GM23338 (cell line): ENCODE measurements at regions not wholly inside any gene's neighbourhood (a gene's known extent, or its start where the extent isn't known, plus 50 kb on each side); places are given as distances from the start of the nearest gene placed in this dataset.

Experiments used
- ATAC-seq: fragments of 200-7000 bp; cut with Tn5 transposase; 3 replicates; pipeline ENCODE4 v1.9.1; 2020
- DNase-seq: peaks from one replicate; pipeline ENCODE4 v3.0.0-alpha.2; 2015; ENCODE audit warnings: low spot score
- H2AFZ ChIP-seq: fragments of 200-600 bp; sonication (generic); 2 replicates; pipeline ENCODE4 v1.8.0; 2016; ENCODE audit warnings: antibody characterized with exemption, mild to moderate bottlenecking, moderate library complexity
- H3F3A ChIP-seq: fragments of 200-600 bp; sonication (generic); replicated peaks from 2 replicates; pipeline ENCODE4 v1.8.0; 2017; ENCODE audit warnings: antibody characterized with exemption, mixed run types, low read depth
- H3K27ac ChIP-seq: fragments of 200-600 bp; sonication (generic); 2 replicates; pipeline ENCODE4 v1.6.1; 2016; ENCODE audit warnings: low read depth
- H3K27me3 ChIP-seq: fragments of 200-600 bp; sonication (generic); 2 replicates; pipeline ENCODE4 v1.8.0; 2016; ENCODE audit warnings: mild to moderate bottlenecking, mixed run types, moderate library complexity; ENCODE audit not compliant: insufficient read depth
- H3K36me3 ChIP-seq: fragments of 200-600 bp; sonication (generic); 2 replicates; pipeline ENCODE4 v1.8.0; 2016; ENCODE audit warnings: mild to moderate bottlenecking; ENCODE audit not compliant: insufficient read depth
- H3K4me1 ChIP-seq: fragments of 200-600 bp; sonication (generic); 2 replicates; pipeline ENCODE4 v1.8.0; 2016; ENCODE audit warnings: mild to moderate bottlenecking, moderate library complexity; ENCODE audit not compliant: insufficient read depth
- H3K4me2 ChIP-seq: fragments of 200-600 bp; sonication (generic); 2 replicates; pipeline ENCODE4 v1.7.1; 2017; ENCODE audit warnings: mixed run types
- H3K4me3 ChIP-seq: fragments of 200-600 bp; sonication (generic); 2 replicates; pipeline ENCODE4 v1.6.1; 2016; ENCODE audit warnings: mixed run types
- H3K79me2 ChIP-seq: fragments of 200-600 bp; sonication (generic); replicated peaks from 2 replicates; pipeline ENCODE4 v1.8.0; 2017; ENCODE audit warnings: mild to moderate bottlenecking; ENCODE audit not compliant: insufficient read depth
- H3K9me2 ChIP-seq: fragments of 200-600 bp; sonication (generic); 2 replicates; pipeline ENCODE4 v1.8.0; 2017; ENCODE audit not compliant: insufficient read depth
- H4K20me1 ChIP-seq: fragments of 200-600 bp; sonication (generic); replicated peaks from 2 replicates; pipeline ENCODE4 v1.8.0; 2017; ENCODE audit warnings: mild to moderate bottlenecking; ENCODE audit not compliant: insufficient read depth
- H3K27ac Mint-ChIP-seq: 2 replicates; pipeline ENCODE4 v1.8.0; 2020; ENCODE audit warnings: inconsistent platforms, mild to moderate bottlenecking, moderate library complexity, mixed read lengths
- H3K27me3 Mint-ChIP-seq: 3 replicates; pipeline ENCODE4 v1.8.0; 2022; ENCODE audit warnings: low read depth, mild to moderate bottlenecking, moderate library complexity, mixed read lengths, inconsistent platforms; ENCODE audit not compliant: insufficient read depth, poor library complexity
- H3K36me3 Mint-ChIP-seq: 3 replicates; pipeline ENCODE4 v1.8.0; 2021; ENCODE audit warnings: low read depth, mild to moderate bottlenecking, inconsistent platforms, moderate library complexity, mixed read lengths
- H3K4me1 Mint-ChIP-seq: 3 replicates; pipeline ENCODE4 v1.8.0; 2020; ENCODE audit warnings: mild to moderate bottlenecking, inconsistent platforms, mixed read lengths
- H3K4me3 Mint-ChIP-seq: 3 replicates; pipeline ENCODE4 v1.8.0; 2021; ENCODE audit warnings: moderate library complexity, mild to moderate bottlenecking, inconsistent platforms, mixed read lengths
- H3K9me3 Mint-ChIP-seq: 3 replicates; pipeline ENCODE4 v1.8.0; 2020; ENCODE audit warnings: moderate library complexity, mild to moderate bottlenecking, inconsistent platforms, mixed read lengths
- CREB1 ChIP-seq: fragments of 250-450 bp; sonication (Bioruptor Pico); IDR thresholded peaks from 2 replicates; pipeline ENCODE4 v1.5.0; 2020; ENCODE audit warnings: low read depth, mild to moderate bottlenecking, moderate library complexity
- EZH2 ChIP-seq: fragments of 200-600 bp; sonication (generic); IDR thresholded peaks from one replicate; pipeline ENCODE4 v1.8.0; 2017; ENCODE audit warnings: antibody characterized with exemption, mild to moderate bottlenecking, low read depth; ENCODE audit not compliant: unreplicated experiment
- EZH2phosphoT487 ChIP-seq: fragments of 200-600 bp; sonication (generic); IDR thresholded peaks from one replicate; pipeline ENCODE4 v1.8.1; 2018; ENCODE audit warnings: antibody characterized with exemption; ENCODE audit not compliant: unreplicated experiment
- JUNB ChIP-seq: IDR thresholded peaks from one replicate; pipeline ENCODE4 v1.6.1; 2016; ENCODE audit warnings: antibody characterized with exemption; ENCODE audit not compliant: unreplicated experiment
- NANOG ChIP-seq: IDR thresholded peaks from 2 replicates; pipeline ENCODE4 v1.6.1; 2016; ENCODE audit warnings: antibody characterized with exemption, borderline replicate concordance
- POLR2AphosphoS5 ChIP-seq: IDR thresholded peaks from 2 replicates; pipeline ENCODE4 v1.6.1; 2016; ENCODE audit warnings: antibody characterized with exemption, low read depth
- STAT1 ChIP-seq: IDR thresholded peaks from one replicate; pipeline ENCODE4 v1.6.1; 2016; ENCODE audit warnings: antibody characterized with exemption; ENCODE audit not compliant: unreplicated experiment
- ZNF114 ChIP-seq: fragments of 250-450 bp; sonication (Bioruptor Pico); IDR thresholded peaks from 2 replicates; pipeline ENCODE4 v1.5.0; 2020; ENCODE audit warnings: mild to moderate bottlenecking, moderate library complexity
- ZNF331 ChIP-seq: fragments of 250-450 bp; sonication (Bioruptor Pico); IDR thresholded peaks from 2 replicates; pipeline ENCODE4 v1.5.0; 2020; ENCODE audit warnings: low read depth, mild to moderate bottlenecking, moderate library complexity
- TF ChIP-seq, protein P1 (sequence below): IDR thresholded peaks from 2 replicates; pipeline ENCODE4 v1.6.1; 2016; ENCODE audit warnings: antibody characterized with exemption
- TF ChIP-seq, protein P2 (sequence below): IDR thresholded peaks from one replicate; pipeline ENCODE4 v1.6.1; 2018; ENCODE audit warnings: antibody characterized with exemption; ENCODE audit not compliant: unreplicated experiment
- TF ChIP-seq, protein P3 (sequence below), 2 experiments: fragments of 200-600 bp in 1 of 2; sonication (generic) in 1 of 2; conservative IDR thresholded peaks; 2 replicates each; pipeline versions ENCODE4 v1.5.1 to v1.6.1; 2016 to 2017; ENCODE audit warnings: antibody characterized with exemption in 2 of 2, low read depth in 2 of 2, mild to moderate bottlenecking in 2 of 2, moderate library complexity in 1 of 2
- TF ChIP-seq, protein P4 (sequence below): fragments of 250-450 bp; sonication (Bioruptor Pico); IDR thresholded peaks from 2 replicates; pipeline ENCODE4 v1.5.0; 2020; ENCODE audit warnings: mild to moderate bottlenecking, moderate library complexity

DNA sequence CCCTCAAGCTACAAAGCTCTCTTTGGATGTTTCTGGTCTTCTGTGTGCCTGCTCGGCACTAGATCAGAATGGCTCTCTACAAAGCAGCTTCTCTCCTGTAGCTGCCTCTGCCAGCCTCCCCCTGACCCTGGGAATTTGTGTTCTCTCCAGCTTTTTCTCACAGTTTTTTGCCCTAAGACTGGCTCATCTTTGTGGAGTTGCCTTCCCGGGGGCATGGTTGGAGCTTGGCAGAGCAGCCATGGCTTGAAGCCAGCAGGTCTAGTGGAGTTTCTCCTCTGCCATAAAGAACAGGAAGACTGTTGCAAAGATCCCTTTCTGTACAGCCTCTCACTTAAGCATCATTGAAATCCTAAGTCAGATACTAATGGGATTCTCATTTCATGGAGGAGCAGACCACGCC is 163.3 kb upstream of the MAMLD1 start:
- no peaks in the 10 kb centered on the region for H3K9me3 Mint-ChIP-seq
- H3K27me3 Mint-ChIP-seq = no peaks in the 10 kb centered on the region
- H4K20me1 ChIP-seq = no peaks in the 10 kb centered on the region
- no peaks in the 10 kb centered on the region for H3F3A ChIP-seq
- DNase-seq = no peak
- no peak overlapping the region for H3K4me3 Mint-ChIP-seq
- H3K4me3 ChIP-seq = no peak overlapping the region
- no peak overlapping the region for H2AFZ ChIP-seq
- no peaks in the 10 kb centered on the region for H3K79me2 ChIP-seq
- no peaks in the 10 kb centered on the region for H3K4me1 ChIP-seq
- H3K27me3 ChIP-seq = no peaks in the 10 kb centered on the region
- H3K36me3 Mint-ChIP-seq = no peaks in the 10 kb centered on the region
- ATAC-seq = no peak
- no peaks in the 10 kb centered on the region for H3K9me2 ChIP-seq
- H3K4me2 ChIP-seq = no peak overlapping the region
- peaks cover 2% of the 10 kb centered on the region; the same call in 2 of the 3 replicates for H3K4me1 Mint-ChIP-seq
- H3K27ac ChIP-seq = no peak overlapping the region
- no peak overlapping the region for H3K27ac Mint-ChIP-seq
- no peak for TF ChIP-seq EZH2
- TF ChIP-seq, protein P1, sequence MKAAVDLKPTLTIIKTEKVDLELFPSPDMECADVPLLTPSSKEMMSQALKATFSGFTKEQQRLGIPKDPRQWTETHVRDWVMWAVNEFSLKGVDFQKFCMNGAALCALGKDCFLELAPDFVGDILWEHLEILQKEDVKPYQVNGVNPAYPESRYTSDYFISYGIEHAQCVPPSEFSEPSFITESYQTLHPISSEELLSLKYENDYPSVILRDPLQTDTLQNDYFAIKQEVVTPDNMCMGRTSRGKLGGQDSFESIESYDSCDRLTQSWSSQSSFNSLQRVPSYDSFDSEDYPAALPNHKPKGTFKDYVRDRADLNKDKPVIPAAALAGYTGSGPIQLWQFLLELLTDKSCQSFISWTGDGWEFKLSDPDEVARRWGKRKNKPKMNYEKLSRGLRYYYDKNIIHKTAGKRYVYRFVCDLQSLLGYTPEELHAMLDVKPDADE = no peak
- TF ChIP-seq, protein P2, sequence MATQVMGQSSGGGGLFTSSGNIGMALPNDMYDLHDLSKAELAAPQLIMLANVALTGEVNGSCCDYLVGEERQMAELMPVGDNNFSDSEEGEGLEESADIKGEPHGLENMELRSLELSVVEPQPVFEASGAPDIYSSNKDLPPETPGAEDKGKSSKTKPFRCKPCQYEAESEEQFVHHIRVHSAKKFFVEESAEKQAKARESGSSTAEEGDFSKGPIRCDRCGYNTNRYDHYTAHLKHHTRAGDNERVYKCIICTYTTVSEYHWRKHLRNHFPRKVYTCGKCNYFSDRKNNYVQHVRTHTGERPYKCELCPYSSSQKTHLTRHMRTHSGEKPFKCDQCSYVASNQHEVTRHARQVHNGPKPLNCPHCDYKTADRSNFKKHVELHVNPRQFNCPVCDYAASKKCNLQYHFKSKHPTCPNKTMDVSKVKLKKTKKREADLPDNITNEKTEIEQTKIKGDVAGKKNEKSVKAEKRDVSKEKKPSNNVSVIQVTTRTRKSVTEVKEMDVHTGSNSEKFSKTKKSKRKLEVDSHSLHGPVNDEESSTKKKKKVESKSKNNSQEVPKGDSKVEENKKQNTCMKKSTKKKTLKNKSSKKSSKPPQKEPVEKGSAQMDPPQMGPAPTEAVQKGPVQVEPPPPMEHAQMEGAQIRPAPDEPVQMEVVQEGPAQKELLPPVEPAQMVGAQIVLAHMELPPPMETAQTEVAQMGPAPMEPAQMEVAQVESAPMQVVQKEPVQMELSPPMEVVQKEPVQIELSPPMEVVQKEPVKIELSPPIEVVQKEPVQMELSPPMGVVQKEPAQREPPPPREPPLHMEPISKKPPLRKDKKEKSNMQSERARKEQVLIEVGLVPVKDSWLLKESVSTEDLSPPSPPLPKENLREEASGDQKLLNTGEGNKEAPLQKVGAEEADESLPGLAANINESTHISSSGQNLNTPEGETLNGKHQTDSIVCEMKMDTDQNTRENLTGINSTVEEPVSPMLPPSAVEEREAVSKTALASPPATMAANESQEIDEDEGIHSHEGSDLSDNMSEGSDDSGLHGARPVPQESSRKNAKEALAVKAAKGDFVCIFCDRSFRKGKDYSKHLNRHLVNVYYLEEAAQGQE = no peak
- TF ChIP-seq POLR2AphosphoS5 = no peak
- TF ChIP-seq EZH2phosphoT487 = no peak
- TF ChIP-seq STAT1 = no peak
- no peak for TF ChIP-seq CREB1 (CRISPR knock-in tag)
- TF ChIP-seq ZNF114 (CRISPR knock-in tag) = no peak
- TF ChIP-seq JUNB = no peak
- TF ChIP-seq, protein P3, sequence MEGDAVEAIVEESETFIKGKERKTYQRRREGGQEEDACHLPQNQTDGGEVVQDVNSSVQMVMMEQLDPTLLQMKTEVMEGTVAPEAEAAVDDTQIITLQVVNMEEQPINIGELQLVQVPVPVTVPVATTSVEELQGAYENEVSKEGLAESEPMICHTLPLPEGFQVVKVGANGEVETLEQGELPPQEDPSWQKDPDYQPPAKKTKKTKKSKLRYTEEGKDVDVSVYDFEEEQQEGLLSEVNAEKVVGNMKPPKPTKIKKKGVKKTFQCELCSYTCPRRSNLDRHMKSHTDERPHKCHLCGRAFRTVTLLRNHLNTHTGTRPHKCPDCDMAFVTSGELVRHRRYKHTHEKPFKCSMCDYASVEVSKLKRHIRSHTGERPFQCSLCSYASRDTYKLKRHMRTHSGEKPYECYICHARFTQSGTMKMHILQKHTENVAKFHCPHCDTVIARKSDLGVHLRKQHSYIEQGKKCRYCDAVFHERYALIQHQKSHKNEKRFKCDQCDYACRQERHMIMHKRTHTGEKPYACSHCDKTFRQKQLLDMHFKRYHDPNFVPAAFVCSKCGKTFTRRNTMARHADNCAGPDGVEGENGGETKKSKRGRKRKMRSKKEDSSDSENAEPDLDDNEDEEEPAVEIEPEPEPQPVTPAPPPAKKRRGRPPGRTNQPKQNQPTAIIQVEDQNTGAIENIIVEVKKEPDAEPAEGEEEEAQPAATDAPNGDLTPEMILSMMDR (conservative IDR thresholded peaks at IDR 0.05; ENCODE audit: low read depth in 2 of 2) = no peak
- TF ChIP-seq NANOG = no peak
- TF ChIP-seq, protein P4, sequence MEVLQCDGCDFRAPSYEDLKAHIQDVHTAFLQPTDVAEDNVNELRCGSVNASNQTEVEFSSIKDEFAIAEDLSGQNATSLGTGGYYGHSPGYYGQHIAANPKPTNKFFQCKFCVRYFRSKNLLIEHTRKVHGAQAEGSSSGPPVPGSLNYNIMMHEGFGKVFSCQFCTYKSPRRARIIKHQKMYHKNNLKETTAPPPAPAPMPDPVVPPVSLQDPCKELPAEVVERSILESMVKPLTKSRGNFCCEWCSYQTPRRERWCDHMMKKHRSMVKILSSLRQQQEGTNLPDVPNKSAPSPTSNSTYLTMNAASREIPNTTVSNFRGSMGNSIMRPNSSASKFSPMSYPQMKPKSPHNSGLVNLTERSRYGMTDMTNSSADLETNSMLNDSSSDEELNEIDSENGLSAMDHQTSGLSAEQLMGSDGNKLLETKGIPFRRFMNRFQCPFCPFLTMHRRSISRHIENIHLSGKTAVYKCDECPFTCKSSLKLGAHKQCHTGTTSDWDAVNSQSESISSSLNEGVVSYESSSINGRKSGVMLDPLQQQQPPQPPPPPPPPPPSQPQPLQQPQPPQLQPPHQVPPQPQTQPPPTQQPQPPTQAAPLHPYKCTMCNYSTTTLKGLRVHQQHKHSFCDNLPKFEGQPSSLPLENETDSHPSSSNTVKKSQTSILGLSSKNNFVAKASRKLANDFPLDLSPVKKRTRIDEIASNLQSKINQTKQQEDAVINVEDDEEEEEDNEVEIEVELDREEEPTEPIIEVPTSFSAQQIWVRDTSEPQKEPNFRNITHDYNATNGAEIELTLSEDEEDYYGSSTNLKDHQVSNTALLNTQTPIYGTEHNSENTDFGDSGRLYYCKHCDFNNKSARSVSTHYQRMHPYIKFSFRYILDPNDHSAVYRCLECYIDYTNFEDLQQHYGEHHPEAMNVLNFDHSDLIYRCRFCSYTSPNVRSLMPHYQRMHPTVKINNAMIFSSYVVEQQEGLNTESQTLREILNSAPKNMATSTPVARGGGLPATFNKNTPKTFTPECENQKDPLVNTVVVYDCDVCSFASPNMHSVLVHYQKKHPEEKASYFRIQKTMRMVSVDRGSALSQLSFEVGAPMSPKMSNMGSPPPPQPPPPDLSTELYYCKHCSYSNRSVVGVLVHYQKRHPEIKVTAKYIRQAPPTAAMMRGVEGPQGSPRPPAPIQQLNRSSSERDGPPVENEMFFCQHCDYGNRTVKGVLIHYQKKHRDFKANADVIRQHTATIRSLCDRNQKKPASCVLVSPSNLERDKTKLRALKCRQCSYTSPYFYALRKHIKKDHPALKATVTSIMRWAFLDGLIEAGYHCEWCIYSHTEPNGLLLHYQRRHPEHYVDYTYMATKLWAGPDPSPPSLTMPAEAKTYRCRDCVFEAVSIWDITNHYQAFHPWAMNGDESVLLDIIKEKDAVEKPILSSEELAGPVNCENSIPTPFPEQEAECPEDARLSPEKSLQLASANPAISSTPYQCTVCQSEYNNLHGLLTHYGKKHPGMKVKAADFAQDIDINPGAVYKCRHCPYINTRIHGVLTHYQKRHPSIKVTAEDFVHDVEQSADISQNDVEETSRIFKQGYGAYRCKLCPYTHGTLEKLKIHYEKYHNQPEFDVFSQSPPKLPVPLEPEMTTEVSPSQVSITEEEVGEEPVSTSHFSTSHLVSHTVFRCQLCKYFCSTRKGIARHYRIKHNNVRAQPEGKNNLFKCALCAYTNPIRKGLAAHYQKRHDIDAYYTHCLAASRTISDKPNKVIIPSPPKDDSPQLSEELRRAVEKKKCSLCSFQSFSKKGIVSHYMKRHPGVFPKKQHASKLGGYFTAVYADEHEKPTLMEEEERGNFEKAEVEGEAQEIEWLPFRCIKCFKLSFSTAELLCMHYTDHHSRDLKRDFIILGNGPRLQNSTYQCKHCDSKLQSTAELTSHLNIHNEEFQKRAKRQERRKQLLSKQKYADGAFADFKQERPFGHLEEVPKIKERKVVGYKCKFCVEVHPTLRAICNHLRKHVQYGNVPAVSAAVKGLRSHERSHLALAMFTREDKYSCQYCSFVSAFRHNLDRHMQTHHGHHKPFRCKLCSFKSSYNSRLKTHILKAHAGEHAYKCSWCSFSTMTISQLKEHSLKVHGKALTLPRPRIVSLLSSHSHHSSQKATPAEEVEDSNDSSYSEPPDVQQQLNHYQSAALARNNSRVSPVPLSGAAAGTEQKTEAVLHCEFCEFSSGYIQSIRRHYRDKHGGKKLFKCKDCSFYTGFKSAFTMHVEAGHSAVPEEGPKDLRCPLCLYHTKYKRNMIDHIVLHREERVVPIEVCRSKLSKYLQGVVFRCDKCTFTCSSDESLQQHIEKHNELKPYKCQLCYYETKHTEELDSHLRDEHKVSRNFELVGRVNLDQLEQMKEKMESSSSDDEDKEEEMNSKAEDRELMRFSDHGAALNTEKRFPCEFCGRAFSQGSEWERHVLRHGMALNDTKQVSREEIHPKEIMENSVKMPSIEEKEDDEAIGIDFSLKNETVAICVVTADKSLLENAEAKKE (CRISPR knock-in tag) = no peak
- TF ChIP-seq ZNF331 (CRISPR knock-in tag) = no peak
- H3K36me3 ChIP-seq = no peaks in the 10 kb centered on the region
